ENCODE measurements at regions not wholly inside any gene's neighbourhood (a gene's known extent, or its start where the extent isn't known, plus 50 kb on each side); places are given as distances from the start of the nearest gene placed in this dataset.

- Histone ChIP-seq H3K9ac (ENCODE audit: insufficient read length, low read depth) (no peak overlapping the region), H3K4me3 (ENCODE audit: insufficient read length, low read depth) (no peak overlapping the region), H3K9me3 (ENCODE audit: insufficient read depth, low read length) (no peaks in the 10 kb centered on the region), H3K4me1 (ENCODE audit: insufficient read depth, insufficient read length) (no peaks in the 10 kb centered on the region), H3K36me3 (ENCODE audit: insufficient read depth, insufficient read length, low read length) (no peaks in the 10 kb centered on the region), H3K27me3 (ENCODE audit: insufficient read depth, insufficient read length) (no peaks in the 10 kb centered on the region)
- no peak for DNase-seq (ENCODE audit: low read depth, low spot score)
- TF ChIP-seq YY1 (IDR thresholded peaks at IDR 0.05; ENCODE audit: insufficient read depth, insufficient read length) (no peak), SUZ12 (IDR thresholded peaks at IDR 0.05; ENCODE audit: extremely low read depth, insufficient read depth, insufficient read length) (no peak), ZNF274 (IDR thresholded peaks at IDR 0.05; ENCODE audit: low read depth, low read length) (no peak)
Measured at GRCh38 chr2:163812926-163813520, 77.2 kb upstream of the FIGN start.

DNA sequence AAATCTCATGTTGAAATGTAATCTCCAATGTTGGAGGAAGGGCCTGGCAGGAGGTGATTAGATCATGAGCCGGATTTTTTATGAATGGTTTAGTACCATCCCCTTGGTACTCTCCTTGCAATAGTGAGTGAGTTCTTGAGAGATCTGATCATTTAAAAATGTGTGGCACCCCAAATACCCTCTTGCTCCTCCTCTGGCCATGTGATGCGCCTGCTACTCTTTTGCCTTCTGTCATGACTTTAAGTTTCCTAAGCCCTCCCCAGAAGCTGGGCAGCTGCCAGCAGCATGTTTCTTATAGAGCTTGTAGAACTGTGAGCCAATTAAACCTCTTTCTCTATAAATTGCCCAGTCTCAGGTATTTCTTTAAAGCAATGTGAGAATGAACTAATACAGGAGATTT lies 72.6 kb upstream of the FIGN start:
- Histone ChIP-seq H3K9me3 (ENCODE audit: insufficient read depth, low read length) (no peaks in the 10 kb centered on the region), H3K36me3 (ENCODE audit: insufficient read depth, insufficient read length, low read length) (no peaks in the 10 kb centered on the region), H3K4me3 (ENCODE audit: insufficient read length, low read depth) (no peak overlapping the region), H3K27me3 (ENCODE audit: insufficient read depth, insufficient read length) (no peaks in the 10 kb centered on the region), H3K4me1 (ENCODE audit: insufficient read depth, insufficient read length) (no peaks in the 10 kb centered on the region), H3K9ac (ENCODE audit: insufficient read length, low read depth) (no peak overlapping the region)
- TF ChIP-seq YY1 (IDR thresholded peaks at IDR 0.05; ENCODE audit: insufficient read depth, insufficient read length), result no peak
- no peak for DNase-seq (ENCODE audit: low read depth, low spot score)

DNA sequence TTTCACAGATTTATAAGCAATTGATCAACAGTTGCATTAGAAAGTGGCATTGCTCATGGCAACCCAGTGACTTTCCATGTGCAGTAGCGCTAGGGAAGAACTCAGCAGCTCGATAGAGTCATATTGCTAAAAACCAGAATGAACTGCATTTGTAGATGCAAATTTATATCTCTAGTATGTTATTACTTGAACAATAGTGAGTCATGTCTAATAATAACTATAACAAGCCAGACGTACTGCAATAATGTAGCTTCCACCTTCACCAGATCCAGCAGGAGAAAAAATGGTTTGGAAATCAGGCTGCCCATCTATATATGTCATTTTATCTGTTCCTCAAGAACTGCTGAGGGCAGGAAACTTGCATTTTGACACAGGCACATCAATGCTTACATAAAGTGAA lies 66.5 kb upstream of the FIGN start:
- H3K27me3 ChIP-seq (ENCODE audit: insufficient read depth, insufficient read length), result no peaks in the 10 kb centered on the region
- no peak overlapping the region for H3K4me3 ChIP-seq (ENCODE audit: insufficient read length, low read depth)
- H3K9me3 ChIP-seq (ENCODE audit: insufficient read depth, low read length), result no peaks in the 10 kb centered on the region
- TF ChIP-seq YY1 (IDR thresholded peaks at IDR 0.05; ENCODE audit: insufficient read depth, insufficient read length) (no peak), ZNF274 (IDR thresholded peaks at IDR 0.05; ENCODE audit: low read depth, low read length) (no peak), SUZ12 (IDR thresholded peaks at IDR 0.05; ENCODE audit: extremely low read depth, insufficient read depth, insufficient read length) (no peak)
- DNase-seq (ENCODE audit: low read depth, low spot score), result no peak
- no peak overlapping the region for H3K9ac ChIP-seq (ENCODE audit: insufficient read length, low read depth)
- H3K4me1 ChIP-seq (ENCODE audit: insufficient read depth, insufficient read length), result peaks cover 3% of the 10 kb centered on the region
- H3K36me3 ChIP-seq (ENCODE audit: insufficient read depth, insufficient read length, low read length), result no peaks in the 10 kb centered on the region

GRCh38 chr2:163801486-163801885 lies 65.7 kb upstream of the FIGN start:
- no peak for TF ChIP-seq ZNF274 (IDR thresholded peaks at IDR 0.05; ENCODE audit: low read depth, low read length)
- no peak for TF ChIP-seq YY1 (IDR thresholded peaks at IDR 0.05; ENCODE audit: insufficient read depth, insufficient read length)
- no peak for TF ChIP-seq SUZ12 (IDR thresholded peaks at IDR 0.05; ENCODE audit: extremely low read depth, insufficient read depth, insufficient read length)
- no peaks in the 10 kb centered on the region for H3K36me3 ChIP-seq (ENCODE audit: insufficient read depth, insufficient read length, low read length)
- H3K9ac ChIP-seq (ENCODE audit: insufficient read length, low read depth), result no peak overlapping the region
- no peaks in the 10 kb centered on the region for H3K27me3 ChIP-seq (ENCODE audit: insufficient read depth, insufficient read length)
- no peak for DNase-seq (ENCODE audit: low read depth, low spot score)
- peaks cover 3% of the 10 kb centered on the region for H3K4me1 ChIP-seq (ENCODE audit: insufficient read depth, insufficient read length)
- H3K9me3 ChIP-seq (ENCODE audit: insufficient read depth, low read length), result no peaks in the 10 kb centered on the region
- no peak overlapping the region for H3K4me3 ChIP-seq (ENCODE audit: insufficient read length, low read depth)

GRCh38 chr2:163800951-163801381 lies 65.2 kb upstream of the FIGN start:
- Histone ChIP-seq H3K9me3 (ENCODE audit: insufficient read depth, low read length) (no peaks in the 10 kb centered on the region), H3K9ac (ENCODE audit: insufficient read length, low read depth) (no peak overlapping the region), H3K36me3 (ENCODE audit: insufficient read depth, insufficient read length, low read length) (no peaks in the 10 kb centered on the region), H3K4me3 (ENCODE audit: insufficient read length, low read depth) (no peak overlapping the region), H3K4me1 (ENCODE audit: insufficient read depth, insufficient read length) (peaks cover 3% of the 10 kb centered on the region), H3K27me3 (ENCODE audit: insufficient read depth, insufficient read length) (no peaks in the 10 kb centered on the region)
- no peak for DNase-seq (ENCODE audit: low read depth, low spot score)
- no peak for TF ChIP-seq YY1 (IDR thresholded peaks at IDR 0.05; ENCODE audit: insufficient read depth, insufficient read length)
- no peak for TF ChIP-seq ZNF274 (IDR thresholded peaks at IDR 0.05; ENCODE audit: low read depth, low read length)
- no peak for TF ChIP-seq SUZ12 (IDR thresholded peaks at IDR 0.05; ENCODE audit: extremely low read depth, insufficient read depth, insufficient read length)

- peaks cover 3% of the 10 kb centered on the region for H3K4me1 ChIP-seq (ENCODE audit: insufficient read depth, insufficient read length)
- no peak for DNase-seq (ENCODE audit: low read depth, low spot score)
- no peak for TF ChIP-seq SUZ12 (IDR thresholded peaks at IDR 0.05; ENCODE audit: extremely low read depth, insufficient read depth, insufficient read length)
- TF ChIP-seq YY1 (IDR thresholded peaks at IDR 0.05; ENCODE audit: insufficient read depth, insufficient read length), result no peak
- no peak for TF ChIP-seq ZNF274 (IDR thresholded peaks at IDR 0.05; ENCODE audit: low read depth, low read length)
- no peaks in the 10 kb centered on the region for H3K9me3 ChIP-seq (ENCODE audit: insufficient read depth, low read length)
- no peak overlapping the region for H3K4me3 ChIP-seq (ENCODE audit: insufficient read length, low read depth)
- H3K9ac ChIP-seq (ENCODE audit: insufficient read length, low read depth), result no peak overlapping the region
- H3K27me3 ChIP-seq (ENCODE audit: insufficient read depth, insufficient read length), result no peaks in the 10 kb centered on the region
- no peaks in the 10 kb centered on the region for H3K36me3 ChIP-seq (ENCODE audit: insufficient read depth, insufficient read length, low read length)
Measured at GRCh38 chr2:163799807-163800206, 64.0 kb upstream of the FIGN start.

DNA sequence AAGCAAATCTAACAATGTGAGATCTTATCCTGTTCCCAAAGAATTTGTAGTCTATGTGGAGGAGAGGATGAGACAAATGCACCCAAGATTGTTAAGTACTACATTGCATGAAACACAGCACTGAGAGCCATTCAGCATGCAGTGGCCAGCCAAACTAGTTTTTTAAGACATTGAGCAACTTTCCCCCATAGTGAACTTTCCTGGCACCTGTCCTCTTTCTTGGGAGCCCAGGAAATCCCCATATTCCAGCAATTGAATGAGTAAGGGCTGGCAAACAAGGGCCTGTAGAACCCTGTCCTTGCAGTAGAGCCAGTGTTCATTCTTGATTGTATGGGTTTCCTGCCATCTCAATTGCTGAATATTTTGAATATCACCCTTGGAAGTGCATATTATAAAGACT lies 58.8 kb upstream of the FIGN start:
- Histone ChIP-seq H3K9ac (ENCODE audit: insufficient read length, low read depth) (no peak overlapping the region), H3K36me3 (ENCODE audit: insufficient read depth, insufficient read length, low read length) (no peaks in the 10 kb centered on the region)

More for the DNA sequence above, 58.8 kb upstream of the FIGN start:
- Histone ChIP-seq H3K4me1 (ENCODE audit: insufficient read depth, insufficient read length) (no peaks in the 10 kb centered on the region), H3K9me3 (ENCODE audit: insufficient read depth, low read length) (no peaks in the 10 kb centered on the region), H3K4me3 (ENCODE audit: insufficient read length, low read depth) (no peak overlapping the region), H3K27me3 (ENCODE audit: insufficient read depth, insufficient read length) (no peaks in the 10 kb centered on the region)
- no peak for DNase-seq (ENCODE audit: low read depth, low spot score)
- TF ChIP-seq YY1 (IDR thresholded peaks at IDR 0.05; ENCODE audit: insufficient read depth, insufficient read length) (no peak), ZNF274 (IDR thresholded peaks at IDR 0.05; ENCODE audit: low read depth, low read length) (no peak)

Data from NT2/D1 (cell line).